ENCODE measurements at regions not wholly inside any gene's neighbourhood (a gene's known extent, or its start where the extent isn't known, plus 50 kb on each side); places are given as distances from the start of the nearest gene placed in this dataset.
"Not testable (repeated sequence)": the region's sequence is repeated elsewhere in the genome, so short reads cannot be mapped to it uniquely, and the experiment has no call there.

DNA sequence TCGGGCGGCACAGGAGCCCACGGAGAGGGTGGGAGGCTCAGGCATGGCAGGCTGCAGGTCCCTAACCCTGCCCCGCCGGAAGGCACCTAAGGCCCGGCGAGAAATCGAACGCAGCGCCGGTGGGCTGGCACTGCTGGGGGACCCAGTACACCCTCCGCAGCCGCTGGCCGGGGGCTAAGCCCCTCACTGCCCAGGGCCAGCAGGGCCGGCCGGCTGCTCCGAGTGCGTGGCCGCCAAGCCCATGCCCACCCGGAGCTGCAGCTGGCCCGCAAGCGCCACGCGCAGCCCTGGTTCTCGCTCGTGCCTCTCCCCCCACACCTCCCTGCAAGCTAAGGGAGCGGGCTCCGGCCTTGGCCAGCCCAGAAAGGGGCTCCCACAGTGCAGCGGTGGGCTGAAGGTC is 332.7 kb downstream of the HGF start:
- not testable (repeated sequence) for TF ChIP-seq CTCF (IDR thresholded peaks at IDR 0.05); POLR2A (IDR thresholded peaks at IDR 0.05; ENCODE audit: low read depth)

Data from esophagus muscularis mucosa (tissue), 3 donors.